Left lung (tissue), 4 donors: ENCODE measurements at regions not wholly inside any gene's neighbourhood (a gene's known extent, or its start where the extent isn't known, plus 50 kb on each side); places are given as distances from the start of the nearest gene placed in this dataset.

Source experiments
- ATAC-seq: fragments of 200-7000 bp; cut with Tn5 transposase; one replicate; pipeline ENCODE4 v1.9.1; 2020; ENCODE audit warnings: moderate library complexity
- DNase-seq, 4 donors: peaks; one replicate each; pipeline ENCODE4 v3.0.0-alpha.2; 2013 to 2020
- H3K27ac ChIP-seq, 2 donors: fragments of 200-600 bp; sonication (generic) in 1 of 2; one replicate each; pipeline versions ENCODE4 v1.5.0 to v1.8.0; 2020 to 2021
- H3K27me3 ChIP-seq, 2 donors: fragments of 200-600 bp; sonication (generic) in 1 of 2; one replicate each; pipeline versions ENCODE4 v1.5.0 to v1.8.0; 2020 to 2021
- H3K36me3 ChIP-seq, 2 donors: fragments of 200-600 bp; sonication (generic) in 1 of 2; one replicate each; pipeline versions ENCODE4 v1.5.0 to v1.8.0; 2020 to 2021
- H3K4me1 ChIP-seq, 2 donors: fragments of 200-600 bp; one replicate each; pipeline ENCODE4 v1.8.0; 2021
- H3K4me3 ChIP-seq, 2 donors: fragments of 200-600 bp; sonication (generic) in 1 of 2; one replicate each; pipeline versions ENCODE4 v1.5.0 to v1.8.0; 2020 to 2021; ENCODE audit warnings: mild to moderate bottlenecking in 1 of 2
- H3K9me3 ChIP-seq, 2 donors: fragments of 200-600 bp; sonication (generic) in 1 of 2; one replicate each; pipeline versions ENCODE4 v1.5.0 to v1.8.0; 2020 to 2021
- intact Hi-C, 2 donors: fragments of 100-400 bp; cut with DNase I; formaldehyde crosslinking; loops; one replicate each; pipeline versions ENCODE4 v1.11.2 to v1.14.2; 2022
- TF ChIP-seq, protein P1 (sequence below), 2 donors: fragments of 200-600 bp; sonication (generic) in 1 of 2; IDR thresholded peaks; one replicate each; pipeline versions ENCODE4 v1.5.0 to v1.8.0; 2021; ENCODE audit warnings: antibody characterized with exemption in 2 of 2
- donor health status: DM: no; HTN: yes; CAD: no.
- donor health status: DM: no; HTN: no; CAD: no.

DNA sequence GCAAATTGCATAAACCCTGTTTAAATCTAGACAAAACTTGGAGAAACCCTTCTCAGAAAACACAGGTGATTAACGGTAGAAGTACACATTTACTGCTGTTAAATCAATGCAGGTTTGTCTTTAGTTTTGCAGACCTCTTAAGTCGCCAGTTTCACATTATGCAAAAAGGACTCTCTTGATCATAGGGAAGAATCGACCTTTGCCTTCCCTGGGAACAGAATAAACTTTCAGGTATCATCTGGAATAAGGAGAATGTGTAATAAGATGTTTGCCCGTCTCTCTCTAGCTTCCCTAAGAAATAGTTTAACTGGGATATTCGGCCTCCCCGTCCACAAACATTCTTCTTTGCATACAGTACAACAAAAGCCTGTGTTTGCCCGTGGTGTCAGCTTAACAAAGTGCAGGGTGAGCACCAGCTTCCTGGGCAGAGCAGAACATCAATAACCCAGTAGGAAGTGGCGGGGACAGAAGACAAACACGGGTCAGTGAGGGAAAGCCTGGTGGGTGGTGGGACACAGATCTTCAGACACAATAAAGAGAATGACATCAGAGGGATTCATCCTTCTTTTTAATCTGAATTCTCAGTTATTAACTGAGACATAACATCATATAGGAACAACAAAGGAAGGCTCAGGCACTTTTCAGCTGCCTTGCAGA is 1077.7 kb upstream of the SLC10A2 start:
- DNase-seq: no peak
- H3K36me3 ChIP-seq: no peaks in the 10 kb centered on the region
- H3K4me1 ChIP-seq: no peaks in the 10 kb centered on the region
- no peak overlapping the region for H3K27ac ChIP-seq
- H3K9me3 ChIP-seq: peaks cover 0 to 2% of the 10 kb centered on the region in 2 donors
- H3K27me3 ChIP-seq: peaks cover 0 to 3% of the 10 kb centered on the region in 2 donors
- TF ChIP-seq, protein P1, sequence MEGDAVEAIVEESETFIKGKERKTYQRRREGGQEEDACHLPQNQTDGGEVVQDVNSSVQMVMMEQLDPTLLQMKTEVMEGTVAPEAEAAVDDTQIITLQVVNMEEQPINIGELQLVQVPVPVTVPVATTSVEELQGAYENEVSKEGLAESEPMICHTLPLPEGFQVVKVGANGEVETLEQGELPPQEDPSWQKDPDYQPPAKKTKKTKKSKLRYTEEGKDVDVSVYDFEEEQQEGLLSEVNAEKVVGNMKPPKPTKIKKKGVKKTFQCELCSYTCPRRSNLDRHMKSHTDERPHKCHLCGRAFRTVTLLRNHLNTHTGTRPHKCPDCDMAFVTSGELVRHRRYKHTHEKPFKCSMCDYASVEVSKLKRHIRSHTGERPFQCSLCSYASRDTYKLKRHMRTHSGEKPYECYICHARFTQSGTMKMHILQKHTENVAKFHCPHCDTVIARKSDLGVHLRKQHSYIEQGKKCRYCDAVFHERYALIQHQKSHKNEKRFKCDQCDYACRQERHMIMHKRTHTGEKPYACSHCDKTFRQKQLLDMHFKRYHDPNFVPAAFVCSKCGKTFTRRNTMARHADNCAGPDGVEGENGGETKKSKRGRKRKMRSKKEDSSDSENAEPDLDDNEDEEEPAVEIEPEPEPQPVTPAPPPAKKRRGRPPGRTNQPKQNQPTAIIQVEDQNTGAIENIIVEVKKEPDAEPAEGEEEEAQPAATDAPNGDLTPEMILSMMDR (IDR thresholded peaks at IDR 0.05): no peak
- no peak overlapping the region for H3K4me3 ChIP-seq
- intact Hi-C loops: no loop called here
- ATAC-seq: no peak

- Histone ChIP-seq H3K4me3 (no peak overlapping the region), H3K27me3 (peaks cover 0 to 3% of the 10 kb centered on the region in 2 donors), H3K27ac (no peak overlapping the region), H3K4me1 (no peaks in the 10 kb centered on the region), H3K36me3 (no peaks in the 10 kb centered on the region), H3K9me3 (no peaks in the 10 kb centered on the region)
- DNase-seq (no peak), ATAC-seq (no peak)
- intact Hi-C loops: no loop called here
- TF ChIP-seq, protein P1 (IDR thresholded peaks at IDR 0.05): no peak
These were observed 1074.3 kb upstream of the SLC10A2 start for GRCh38 chr13:104140552-104140951.

- Histone ChIP-seq H3K27ac (no peak overlapping the region), H3K36me3 (no peaks in the 10 kb centered on the region), H3K4me3 (no peak overlapping the region), H3K4me1 (no peaks in the 10 kb centered on the region), H3K9me3 (no peaks in the 10 kb centered on the region), H3K27me3 (no peaks in the 10 kb centered on the region)
- TF ChIP-seq, protein P1 (IDR thresholded peaks at IDR 0.05): no peak
- no peak for ATAC-seq
- intact Hi-C loops: no loop called here
- DNase-seq: no peak
These were observed 1071.2 kb upstream of the SLC10A2 start for GRCh38 chr13:104137416-104137815.

GRCh38 chr13:104132849-104133248 is 1066.6 kb upstream of the SLC10A2 start:
- H3K4me1 ChIP-seq: no peaks in the 10 kb centered on the region
- no peak for ATAC-seq

GRCh38 chr13:104114101-104114500 is 1047.9 kb upstream of the SLC10A2 start:
- Histone ChIP-seq H3K9me3 (peaks cover 0 to 6% of the 10 kb centered on the region in 2 donors), H3K4me3 (no peak overlapping the region), H3K27me3 (no peaks in the 10 kb centered on the region), H3K36me3 (no peaks in the 10 kb centered on the region), H3K27ac (no peak overlapping the region), H3K4me1 (no peaks in the 10 kb centered on the region)
- DNase-seq: peak in 2 of 4 donors; percentile 43 to 67
- intact Hi-C loops: no loop called here
- TF ChIP-seq, protein P1 (IDR thresholded peaks at IDR 0.05): no peak
- no peak for ATAC-seq

More at GRCh38 chr13:104132849-104133248, 1066.6 kb upstream of the SLC10A2 start:
- no peak overlapping the region for H3K4me3 ChIP-seq
- intact Hi-C loops: no loop called here
- H3K9me3 ChIP-seq: no peaks in the 10 kb centered on the region
- no peak for DNase-seq
- H3K27me3 ChIP-seq: no peaks in the 10 kb centered on the region
- H3K27ac ChIP-seq: no peak overlapping the region
- TF ChIP-seq, protein P1 (IDR thresholded peaks at IDR 0.05): no peak
- no peaks in the 10 kb centered on the region for H3K36me3 ChIP-seq
